Activated B cell treated with CpG ODN at 0.5 μM for 24 hours (primary cell): ENCODE measurements at regions not wholly inside any gene's neighbourhood (a gene's known extent, or its start where the extent isn't known, plus 50 kb on each side); places are given as distances from the start of the nearest gene placed in this dataset.
"Not testable (repeated sequence)": the region's sequence is repeated elsewhere in the genome, so short reads cannot be mapped to it uniquely, and the experiment has no call there.

Source experiments
- ATAC-seq: fragments of 200-7000 bp; cut with Tn5 transposase; one replicate; pipeline ENCODE4 v1.10.0; 2021; ENCODE audit warnings: low read depth, mild to moderate bottlenecking, moderate library complexity
- CTCF ChIA-PET: fragments of 350-600 bp; sonication (Branson Sonifier 250); formaldehyde crosslinking; loops from one replicate; lab custom pipeline; 2021; ENCODE audit warnings: antibody characterized with exemption; lab: Charles Lee
- POLR2A ChIA-PET: fragments of 350-600 bp; sonication (Branson Sonifier 250); formaldehyde crosslinking; loops from one replicate; lab custom pipeline; 2021; ENCODE audit warnings: antibody characterized with exemption; lab: Charles Lee
- DNase-seq: peaks from one replicate; pipeline ENCODE4 v3.0.0; 2022
- H3K27ac Mint-ChIP-seq: one replicate; pipeline ENCODE4 v1.8.0; 2020; ENCODE audit warnings: mixed read lengths
- H3K27me3 Mint-ChIP-seq: one replicate; pipeline ENCODE4 v1.8.0; 2021; ENCODE audit warnings: mixed read lengths
- H3K36me3 Mint-ChIP-seq: one replicate; pipeline ENCODE4 v1.8.0; 2021; ENCODE audit warnings: low read depth, mixed read lengths
- H3K4me1 Mint-ChIP-seq: one replicate; pipeline ENCODE4 v1.8.0; 2021; ENCODE audit warnings: mixed read lengths
- H3K4me3 Mint-ChIP-seq: one replicate; pipeline ENCODE4 v1.8.0; 2020; ENCODE audit warnings: mild to moderate bottlenecking, mixed read lengths
- H3K9me3 Mint-ChIP-seq: one replicate; pipeline ENCODE4 v1.8.0; 2020; ENCODE audit warnings: mixed read lengths
- CTCF ChIP-seq: fragments of 200-600 bp; IDR thresholded peaks from one replicate; pipeline ENCODE4 v1.8.0; 2022; ENCODE audit warnings: antibody characterized with exemption, mild to moderate bottlenecking
- intact Hi-C: fragments of 100-400 bp; cut with micrococcal nuclease; formaldehyde crosslinking; loops from one replicate; pipeline ENCODE4 v1.15.1; 2024

DNA sequence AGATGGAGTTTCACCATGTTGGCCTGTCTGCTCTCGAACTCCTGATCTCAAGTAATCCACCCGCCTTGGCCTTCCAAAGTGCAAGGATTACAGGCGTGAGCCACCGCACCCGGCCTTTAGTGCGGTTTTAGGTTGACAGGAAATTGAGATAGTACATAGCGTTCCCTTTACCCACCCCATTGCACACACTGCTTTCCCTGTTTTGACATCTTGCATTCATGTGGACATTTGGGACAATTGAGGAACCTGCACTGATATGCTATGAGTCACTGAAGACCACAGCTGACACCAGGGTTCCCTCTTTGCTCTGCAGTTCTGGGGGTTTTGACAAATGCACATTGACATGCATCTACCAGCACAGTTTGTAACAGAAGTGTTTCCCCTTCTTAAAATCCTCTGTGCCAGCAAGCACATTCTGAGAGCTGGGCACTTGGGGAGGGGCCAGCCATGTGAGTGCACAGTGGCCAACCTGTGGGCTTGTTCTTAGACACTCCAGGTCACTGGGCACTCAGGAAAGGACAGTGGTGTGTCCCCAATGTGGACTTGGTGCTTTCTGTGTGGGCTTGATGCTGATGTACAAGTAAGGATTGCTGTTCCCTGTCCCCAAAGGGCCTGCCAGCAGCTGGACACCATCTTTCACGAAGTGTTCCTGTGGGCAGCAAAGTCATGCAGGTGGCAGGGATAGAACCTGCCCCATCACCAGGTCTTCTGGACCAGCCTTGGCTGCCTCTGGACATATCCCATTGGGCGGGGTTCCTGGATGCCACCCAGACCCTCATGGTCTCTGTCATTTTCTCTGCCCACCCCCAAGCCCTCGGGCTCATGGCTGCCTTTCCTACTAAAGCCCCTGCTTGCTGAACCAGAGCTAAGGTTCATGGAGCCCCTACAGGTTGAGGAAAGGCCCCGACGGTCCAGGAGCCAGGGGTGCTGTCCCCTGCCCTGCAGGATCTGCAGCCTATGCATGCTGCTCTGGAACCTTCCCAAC, 579.8 kb downstream of the GLRX3 start:
- TF ChIP-seq CTCF, result no peak
- H3K4me3 Mint-ChIP-seq, result no peak overlapping the region
- H3K9me3 Mint-ChIP-seq, result no peaks in the 10 kb centered on the region

GRCh38 chr10:130717083-130717482, 580.9 kb downstream of the GLRX3 start:
- Mint-ChIP-seq H3K27me3 (no peaks in the 10 kb centered on the region), H3K27ac (no peak overlapping the region), H3K9me3 (no peaks in the 10 kb centered on the region), H3K4me3 (no peak overlapping the region), H3K36me3 (no peaks in the 10 kb centered on the region), H3K4me1 (no peaks in the 10 kb centered on the region)
- DNase-seq (no peak), ATAC-seq (no peak)
- CTCF ChIA-PET, result no interaction called here
- POLR2A ChIA-PET, result no interaction called here
- no peak for TF ChIP-seq CTCF
- intact Hi-C loops, result no loop called here

More for the DNA sequence above, 579.8 kb downstream of the GLRX3 start:
- ATAC-seq (no peak), DNase-seq (no peak)
- no peak overlapping the region for H3K27ac Mint-ChIP-seq
- no peaks in the 10 kb centered on the region for H3K27me3 Mint-ChIP-seq
- intact Hi-C loops, result no loop called here
- H3K4me1 Mint-ChIP-seq, result no peaks in the 10 kb centered on the region
- CTCF ChIA-PET, result no interaction called here
- POLR2A ChIA-PET, result no interaction called here
- no peaks in the 10 kb centered on the region for H3K36me3 Mint-ChIP-seq

DNA sequence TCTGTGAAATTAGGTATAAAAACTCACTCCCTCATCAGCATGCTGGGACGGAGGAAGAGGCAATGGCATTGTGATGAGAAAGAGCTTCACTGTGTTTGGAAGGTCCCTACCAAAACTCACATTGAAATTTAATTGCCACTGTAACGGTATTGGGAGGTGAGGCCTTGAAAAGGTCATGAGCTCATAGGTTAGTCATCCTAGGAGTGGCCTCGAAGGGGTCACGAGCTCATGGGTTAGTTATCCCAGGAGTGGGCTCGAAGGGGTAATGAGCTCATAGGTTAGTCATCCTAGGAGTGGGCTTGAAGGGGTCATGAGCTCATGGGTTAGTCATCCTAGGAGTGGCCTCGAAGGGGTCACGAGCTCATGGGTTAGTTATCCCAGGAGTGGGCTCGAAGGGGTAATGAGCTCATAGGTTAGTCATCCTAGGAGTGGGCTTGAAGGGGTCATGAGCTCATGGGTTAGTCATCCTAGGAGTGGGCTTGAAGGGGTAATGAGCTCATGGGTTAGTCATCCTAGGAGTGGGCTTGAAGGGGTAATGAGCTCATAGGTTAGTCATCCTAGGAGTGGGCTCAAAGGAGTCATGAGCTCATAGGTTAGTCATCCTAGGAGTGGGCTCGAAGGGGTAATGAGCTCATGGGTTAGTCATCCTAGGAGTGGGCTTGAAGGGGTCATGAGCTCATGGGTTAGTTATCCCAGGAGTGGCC, 582.7 kb downstream of the GLRX3 start:
- intact Hi-C loops, H3K9me3 Mint-ChIP-seq, DNase-seq, H3K27me3 Mint-ChIP-seq, H3K4me1 Mint-ChIP-seq, H3K27ac Mint-ChIP-seq, ATAC-seq, H3K4me3 Mint-ChIP-seq, CTCF ChIA-PET, POLR2A ChIA-PET, H3K36me3 Mint-ChIP-seq: not testable (repeated sequence)

GRCh38 chr10:130719448-130719752, 583.2 kb downstream of the GLRX3 start:
- no peak for ATAC-seq

GRCh38 chr10:130720235-130720634, 584.0 kb downstream of the GLRX3 start:
- H3K4me3 Mint-ChIP-seq, result no peak overlapping the region
- H3K36me3 Mint-ChIP-seq, result no peaks in the 10 kb centered on the region
- DNase-seq (no peak), ATAC-seq (no peak)
- H3K4me1 Mint-ChIP-seq, result no peaks in the 10 kb centered on the region
- POLR2A ChIA-PET, result no interaction called here
- intact Hi-C loops, result no loop called here
- no peak overlapping the region for H3K27ac Mint-ChIP-seq
- H3K27me3 Mint-ChIP-seq, result no peaks in the 10 kb centered on the region
- H3K9me3 Mint-ChIP-seq, result no peaks in the 10 kb centered on the region
- CTCF ChIA-PET, result no interaction called here
- no peak for TF ChIP-seq CTCF

More at GRCh38 chr10:130719448-130719752, 583.2 kb downstream of the GLRX3 start:
- DNase-seq, result no peak
- Mint-ChIP-seq H3K4me3 (no peak overlapping the region), H3K27me3 (no peaks in the 10 kb centered on the region), H3K36me3 (no peaks in the 10 kb centered on the region), H3K9me3 (no peaks in the 10 kb centered on the region), H3K27ac (no peak overlapping the region), H3K4me1 (no peaks in the 10 kb centered on the region)
- ChIA-PET CTCF (no interaction called here), POLR2A (no interaction called here)
- intact Hi-C loops, result no loop called here
- no peak for TF ChIP-seq CTCF
